UCSD-AML1 (cell line): ENCODE measurements at regions not wholly inside any gene's neighbourhood (a gene's known extent, or its start where the extent isn't known, plus 50 kb on each side); places are given as distances from the start of the nearest gene placed in this dataset.
"Not testable (repeated sequence)": the region's sequence is repeated elsewhere in the genome, so short reads cannot be mapped to it uniquely, and the experiment has no call there.

Source experiments
- DNase-seq: peaks from one replicate; lab custom pipeline; 2025; ENCODE audit not compliant: unreplicated experiment; lab: John Stamatoyannopoulos, UW

DNA sequence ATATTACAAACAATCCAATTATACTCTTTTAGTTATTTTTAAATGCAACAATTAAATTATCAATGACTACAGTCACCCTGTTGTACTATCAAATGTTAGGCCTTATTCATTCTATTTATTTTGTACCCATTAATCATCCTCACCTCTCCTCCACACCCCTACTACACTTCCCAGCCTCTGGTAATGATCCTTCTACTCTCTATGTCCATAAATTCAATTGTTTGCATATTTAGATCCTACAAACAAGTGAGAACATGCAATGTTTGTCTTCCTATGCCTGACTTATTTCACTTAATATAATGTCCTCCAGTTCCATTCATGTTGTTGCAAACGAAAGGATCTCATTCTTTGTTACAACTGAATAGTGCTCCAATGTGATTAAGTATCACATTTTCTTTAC is 1414.6 kb downstream of the SLITRK1 start:
- DNase-seq = no peak

DNA sequence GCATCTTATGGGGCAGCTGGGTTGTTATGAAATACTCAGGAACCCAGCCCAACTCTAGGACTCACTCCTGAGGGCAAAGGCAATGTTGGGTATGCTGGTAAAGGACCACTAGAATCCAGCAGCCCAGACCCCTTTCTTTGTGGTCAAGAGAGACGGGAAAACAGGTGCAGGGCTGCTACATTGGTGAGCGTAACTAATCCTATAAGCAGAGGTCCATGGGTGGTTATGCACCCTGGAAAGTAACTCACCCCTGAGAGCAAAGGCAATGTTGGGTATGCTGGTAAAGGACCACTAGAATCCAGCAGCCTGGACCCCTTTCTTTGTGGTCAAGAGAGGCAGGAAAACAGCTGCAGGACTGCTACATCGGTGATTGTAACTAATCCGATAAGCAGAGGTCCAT is 1422.7 kb downstream of the SLITRK1 start:
- DNase-seq = not testable (repeated sequence)

DNA sequence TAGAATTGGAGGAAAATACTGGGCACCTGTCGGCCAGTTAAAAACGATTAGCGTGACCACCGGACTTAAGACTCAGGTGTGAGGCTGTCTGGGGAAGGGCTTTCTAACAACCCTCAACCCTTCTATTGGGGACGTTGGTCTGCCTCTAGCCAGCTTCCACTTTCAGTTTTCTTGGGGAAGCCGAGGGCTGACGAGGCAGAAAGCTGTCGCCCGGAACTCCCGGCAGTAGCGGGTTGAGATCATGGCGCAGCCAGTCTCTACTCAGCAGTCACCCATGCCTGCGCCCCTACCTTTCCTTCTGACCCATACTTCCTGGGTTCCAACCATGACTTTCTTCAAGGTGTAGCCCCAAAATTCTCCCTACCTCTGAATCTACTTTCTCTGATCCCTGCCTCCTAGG is 1424.1 kb downstream of the SLITRK1 start:
- DNase-seq = no peak

DNA sequence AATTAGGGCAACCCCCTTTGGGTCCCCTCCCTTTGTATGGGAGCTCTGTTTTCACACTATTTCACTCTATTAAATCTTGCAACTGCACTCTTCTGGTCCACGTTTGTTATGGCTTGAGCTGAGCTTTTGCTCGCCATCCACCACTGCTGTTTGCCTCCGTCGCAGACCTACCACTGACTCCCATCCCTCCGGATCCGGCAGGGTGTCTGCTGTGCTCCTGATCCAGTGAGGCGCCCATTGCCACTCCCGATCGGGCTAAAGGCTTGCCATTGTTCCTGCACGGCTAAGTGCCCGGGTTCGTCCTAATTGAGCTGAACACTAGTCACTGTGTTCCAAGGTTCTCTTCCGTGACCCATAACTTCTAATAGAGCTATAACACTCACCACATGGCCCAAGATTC is 1424.7 kb downstream of the SLITRK1 start:
- DNase-seq = not testable (repeated sequence)

DNA sequence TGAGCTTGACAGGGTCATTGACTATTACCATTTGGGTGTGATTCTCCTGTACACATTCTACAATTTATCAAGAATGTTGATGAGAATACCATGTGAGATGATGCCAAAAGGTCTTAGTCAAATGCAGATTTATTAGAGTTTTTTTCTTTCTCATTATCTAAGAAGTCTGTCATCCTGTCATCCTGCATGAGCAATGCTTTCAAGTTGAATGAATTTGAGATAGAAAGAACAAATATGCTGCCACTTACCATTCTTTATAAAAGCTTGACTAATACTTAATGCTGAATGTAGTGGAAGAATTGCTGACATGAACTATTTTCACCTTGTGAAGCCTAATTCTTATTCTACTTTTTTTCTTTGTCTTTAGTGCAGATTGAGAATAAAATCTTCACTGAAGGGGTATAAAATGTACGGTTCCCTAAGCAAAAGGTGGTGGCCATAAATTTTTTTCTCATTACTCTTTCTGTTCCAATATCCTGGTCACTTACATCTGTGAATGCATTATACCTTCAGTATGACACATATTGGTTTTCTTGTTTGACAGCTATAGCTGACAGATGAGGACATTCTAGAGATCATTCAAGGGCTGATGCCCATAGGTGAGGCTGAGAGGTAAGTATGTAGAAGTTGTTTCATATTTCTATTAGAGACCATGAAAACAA is 1434.7 kb downstream of the SLITRK1 start:
- no peak for DNase-seq

DNA sequence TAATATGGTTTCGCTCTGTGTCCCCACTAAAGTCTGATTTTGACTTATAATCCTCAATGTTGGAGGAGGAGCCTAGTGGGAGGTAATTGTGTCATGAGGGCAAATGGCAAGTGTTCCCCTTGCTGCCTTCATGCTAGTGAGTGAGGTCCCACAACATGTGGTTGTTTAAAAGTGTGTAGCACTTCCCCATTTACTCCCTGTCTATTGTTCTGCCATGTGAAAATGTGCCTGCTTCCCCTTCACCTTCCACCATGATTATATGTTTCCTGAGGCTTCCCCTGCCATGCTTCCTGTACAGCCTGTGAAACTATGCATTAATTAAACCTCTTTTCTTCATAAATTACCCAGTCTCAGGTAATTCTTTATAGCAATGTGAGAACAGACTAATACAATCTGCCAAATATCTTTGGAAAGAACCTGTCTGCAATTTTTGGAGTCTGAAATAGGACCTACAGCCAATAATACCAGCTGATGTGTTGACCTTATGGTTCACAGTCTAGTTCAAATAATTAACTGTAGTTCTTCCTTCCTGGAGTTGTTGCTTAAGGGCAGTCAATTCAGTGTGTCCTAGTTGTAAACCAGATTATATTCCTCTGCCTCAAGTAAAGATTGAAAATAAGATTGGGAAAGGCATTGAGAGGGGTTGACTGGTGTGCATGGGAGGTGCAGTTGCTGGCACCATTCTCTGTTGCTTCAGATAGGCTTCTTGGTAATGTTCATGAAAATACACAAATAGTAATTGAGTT is 1442.9 kb downstream of the SLITRK1 start:
- no peak for DNase-seq

DNA sequence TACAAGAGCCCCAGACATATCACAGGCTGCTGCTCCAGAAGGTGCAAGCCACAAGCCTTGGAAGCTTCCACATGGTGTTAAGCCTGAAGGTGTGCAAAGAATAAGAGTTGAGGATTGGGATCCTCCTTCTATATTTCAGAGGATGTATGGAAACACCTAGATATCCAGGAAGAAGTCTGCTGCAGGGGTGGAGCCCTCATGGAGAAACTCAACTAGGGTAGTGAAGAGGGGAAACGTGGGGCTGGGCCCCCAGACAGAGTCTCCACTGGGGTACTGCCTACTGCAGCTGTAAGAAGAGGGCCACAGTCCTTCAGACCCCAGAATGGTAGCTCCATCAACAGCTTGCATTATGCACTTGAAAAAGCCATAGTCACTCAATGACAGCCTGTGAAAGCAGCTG is 1444.0 kb downstream of the SLITRK1 start:
- no peak for DNase-seq

DNA sequence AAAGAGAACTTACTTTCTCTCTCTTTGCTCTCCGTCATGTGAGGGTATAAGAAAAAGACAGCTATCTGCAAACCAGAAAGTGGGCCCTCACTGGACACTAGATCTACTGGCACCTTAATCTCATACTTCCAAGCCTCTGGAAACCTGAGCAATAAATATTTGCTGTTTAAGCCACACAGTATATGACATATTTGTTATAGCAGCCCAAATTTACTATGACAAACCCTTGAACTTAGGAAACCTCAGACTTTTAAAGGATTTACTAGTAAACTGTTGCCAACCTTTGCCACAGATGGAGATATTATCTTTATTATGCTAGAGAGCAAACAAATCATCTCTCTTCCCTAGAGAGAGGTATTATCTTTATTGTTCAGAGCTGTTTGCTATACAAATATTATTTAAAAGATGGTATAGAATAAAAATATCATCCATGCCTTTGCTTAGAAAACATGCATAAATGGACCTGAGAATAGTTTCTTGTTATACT is 1446.1 kb downstream of the SLITRK1 start:
- DNase-seq = no peak

DNA sequence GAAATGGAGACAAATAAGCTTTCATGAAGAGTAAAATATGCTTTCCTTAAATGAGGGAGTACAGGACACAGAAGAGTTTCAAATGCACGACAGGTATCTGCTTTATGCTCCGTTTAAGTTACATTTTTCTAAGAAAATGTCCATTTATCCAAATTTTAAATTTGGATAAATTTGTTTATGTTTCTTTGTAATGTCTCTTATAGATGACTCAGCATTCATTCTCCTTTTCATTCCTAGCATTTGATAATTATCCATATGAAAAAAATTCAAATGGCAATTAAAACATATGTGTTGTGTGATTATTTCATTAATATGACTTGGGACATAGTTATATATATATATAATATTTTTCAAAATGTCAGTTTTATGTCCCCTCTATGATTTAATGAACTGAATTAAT is 1449.3 kb downstream of the SLITRK1 start:
- DNase-seq = no peak

DNA sequence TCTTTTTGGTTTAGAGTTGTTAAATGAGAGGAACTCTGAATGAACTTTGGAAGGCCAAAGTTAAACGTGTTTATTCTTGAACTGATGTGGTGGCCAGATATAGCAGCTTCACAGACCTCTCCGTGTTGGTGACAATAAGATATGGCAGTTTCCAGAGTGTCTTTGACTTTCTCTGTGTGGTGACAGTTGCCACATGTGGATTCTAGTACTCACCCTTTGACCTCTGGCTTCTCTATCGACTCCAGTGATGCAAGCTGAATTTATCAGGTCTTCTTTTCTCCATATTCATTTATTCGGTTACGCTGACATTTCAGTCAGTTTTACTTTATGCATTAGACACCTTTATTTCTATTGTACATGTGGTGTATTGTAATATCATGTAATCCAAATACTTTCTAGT is 1469.5 kb downstream of the SLITRK1 start:
- no peak for DNase-seq

DNA sequence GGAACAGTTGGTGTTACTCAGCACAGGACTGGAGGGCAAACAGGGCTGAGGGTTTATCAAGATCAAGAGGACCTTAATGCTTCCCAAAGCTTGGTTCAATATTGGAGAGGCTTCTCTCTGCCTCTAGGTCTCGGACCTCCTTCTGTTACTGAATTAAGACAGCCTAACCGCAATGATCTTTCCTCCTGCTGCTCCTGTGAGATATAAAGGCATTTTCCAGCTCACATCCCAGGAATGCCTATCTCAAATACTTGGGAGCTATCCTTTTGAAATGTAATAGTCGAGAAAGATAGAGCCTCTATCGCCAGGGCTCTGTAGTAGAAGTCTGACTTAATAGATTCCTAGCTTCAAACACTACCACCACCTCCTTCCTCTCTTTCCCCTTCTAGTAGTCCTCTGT is 1475.0 kb downstream of the SLITRK1 start:
- no peak for DNase-seq

DNA sequence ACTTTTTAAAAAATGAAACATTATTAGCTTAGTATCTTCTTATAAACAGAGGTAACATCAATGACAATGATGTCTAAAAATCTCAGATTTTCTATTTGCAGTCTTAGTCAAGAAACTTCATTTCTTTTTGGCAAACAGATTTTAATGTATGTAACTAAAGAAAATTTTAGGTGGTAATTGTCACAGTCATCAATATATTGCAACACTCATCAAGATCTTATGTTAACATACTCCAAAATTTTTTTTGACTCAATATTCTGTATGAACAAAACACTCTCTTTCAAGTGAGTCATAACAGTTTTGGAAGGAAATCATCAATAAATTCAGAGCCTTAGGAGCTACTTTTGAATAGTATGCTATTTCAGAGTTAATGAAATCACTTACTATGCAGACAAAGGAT is 1507.6 kb downstream of the SLITRK1 start:
- no peak for DNase-seq

DNA sequence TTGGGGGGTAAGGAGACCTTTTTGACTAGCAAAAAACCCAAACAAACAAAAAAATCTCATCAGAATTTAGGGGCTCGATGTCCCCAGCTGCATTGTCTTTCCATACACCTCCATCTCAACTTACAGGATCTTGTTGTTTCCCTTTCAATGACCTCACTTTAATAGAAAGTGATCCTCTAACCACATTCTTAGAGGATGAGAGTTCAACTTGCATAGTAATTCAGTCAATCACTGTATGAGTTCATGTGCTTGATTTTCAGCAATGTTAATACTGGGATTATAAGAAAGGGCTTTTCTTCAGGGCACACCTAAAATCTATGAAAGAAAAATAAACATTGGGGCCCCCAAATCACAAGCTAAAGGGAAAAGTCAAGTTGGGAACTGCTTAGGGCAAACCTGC is 1512.0 kb downstream of the SLITRK1 start:
- DNase-seq = no peak

DNA sequence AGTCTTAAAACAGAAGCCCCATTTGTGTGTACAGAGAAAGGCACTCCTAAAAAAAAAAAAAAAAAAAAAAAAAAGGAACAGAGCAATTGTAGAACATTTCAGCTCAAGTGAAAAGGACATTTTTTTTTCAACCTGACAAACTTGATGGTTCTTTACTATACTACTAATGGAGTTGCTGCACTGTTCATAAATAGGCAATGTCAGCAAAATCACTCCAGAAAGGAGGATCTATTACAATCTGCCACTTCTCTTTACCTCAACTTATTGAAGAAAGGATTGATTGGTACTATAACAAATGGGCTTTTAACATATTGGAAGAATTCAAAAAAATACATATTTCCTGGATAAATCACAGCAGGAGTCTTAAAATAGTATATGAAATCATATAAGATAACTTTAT is 1517.7 kb downstream of the SLITRK1 start:
- no peak for DNase-seq

DNA sequence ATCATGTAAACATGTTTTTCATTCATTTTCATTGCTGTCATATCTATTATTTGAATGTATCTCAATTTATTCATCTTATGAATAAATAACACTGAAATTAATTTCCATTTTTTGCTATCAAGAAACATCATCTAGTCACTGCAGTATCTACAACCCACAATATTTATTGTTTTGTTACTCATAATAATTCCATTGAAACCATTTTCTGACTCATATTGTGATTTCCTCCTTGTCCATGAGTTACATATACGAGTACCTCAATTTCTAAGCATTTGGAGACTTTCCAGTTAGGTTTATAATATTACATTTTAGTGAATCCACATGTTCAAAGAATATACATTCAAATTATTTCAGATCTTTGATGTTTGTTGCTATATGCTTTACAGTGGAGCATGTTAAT is 1524.0 kb downstream of the SLITRK1 start:
- DNase-seq = no peak

DNA sequence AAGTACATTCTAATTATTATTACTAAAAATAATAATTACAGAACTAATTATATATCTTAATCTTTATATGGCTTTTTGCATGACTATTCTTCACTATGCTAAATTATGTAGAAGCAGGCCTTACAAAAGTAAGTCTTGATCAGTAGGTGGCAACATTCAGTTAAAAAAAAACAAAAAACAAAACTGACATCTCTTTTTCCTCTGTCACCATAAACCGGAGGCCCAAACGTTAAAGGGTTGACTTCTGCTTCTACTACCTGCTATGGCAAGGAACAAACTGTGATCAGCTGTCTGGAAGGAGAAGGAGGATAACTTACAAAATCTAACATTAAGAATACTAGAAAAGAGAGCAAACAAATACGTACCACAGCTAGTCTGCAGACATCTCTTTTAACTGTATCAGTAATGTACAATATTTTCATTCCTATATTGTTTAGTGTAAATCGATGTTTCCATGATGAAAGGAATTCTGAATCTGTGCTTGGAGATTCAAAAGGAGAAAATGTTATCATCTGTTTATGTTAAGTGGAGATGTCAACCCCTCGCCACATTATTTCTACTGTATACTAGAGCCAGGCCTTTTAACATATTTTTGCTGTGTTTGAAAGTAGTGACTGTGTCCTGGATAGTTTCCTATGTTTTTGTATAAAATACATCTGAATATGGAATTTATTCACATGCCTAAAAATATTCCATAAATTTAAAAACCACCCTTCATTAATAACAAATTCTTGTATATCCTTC is 1525.4 kb downstream of the SLITRK1 start:
- DNase-seq = no peak

DNA sequence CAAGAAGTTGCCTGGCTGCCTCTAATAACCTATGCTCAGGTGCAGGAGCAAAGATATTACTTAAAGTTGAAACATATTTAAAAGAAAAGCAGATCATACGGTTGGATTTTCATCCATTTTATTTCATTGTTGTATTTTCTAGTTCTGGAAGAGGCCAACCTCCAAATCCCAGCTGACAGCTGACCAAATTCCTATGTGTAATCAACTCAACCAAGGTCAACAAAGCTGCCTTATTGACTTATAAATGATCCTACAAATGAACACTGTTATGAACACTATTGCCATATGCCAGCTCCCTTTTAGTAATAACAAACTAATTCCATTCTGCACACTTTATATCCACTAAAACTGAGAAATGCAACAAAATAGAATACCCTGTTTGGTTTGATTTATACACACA is 1537.4 kb downstream of the SLITRK1 start:
- no peak for DNase-seq

DNA sequence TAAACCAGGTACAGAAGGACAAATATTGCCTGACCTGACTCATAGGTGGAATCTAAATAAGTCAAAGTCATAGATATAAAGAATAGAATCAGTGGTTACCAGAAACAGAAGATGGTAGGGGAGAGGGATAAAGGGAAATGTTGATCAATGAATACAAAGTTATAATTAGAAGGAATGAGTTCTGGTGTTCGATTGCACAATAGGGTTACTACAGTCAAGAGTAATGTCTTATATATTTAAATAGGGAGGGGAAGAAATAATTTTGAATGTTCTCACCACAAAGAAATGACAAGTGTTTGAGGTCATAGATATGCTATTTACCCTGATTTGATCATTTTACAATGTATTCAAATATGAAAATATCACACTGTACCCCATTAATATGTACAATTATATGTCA is 1541.2 kb downstream of the SLITRK1 start:
- DNase-seq = no peak

DNA sequence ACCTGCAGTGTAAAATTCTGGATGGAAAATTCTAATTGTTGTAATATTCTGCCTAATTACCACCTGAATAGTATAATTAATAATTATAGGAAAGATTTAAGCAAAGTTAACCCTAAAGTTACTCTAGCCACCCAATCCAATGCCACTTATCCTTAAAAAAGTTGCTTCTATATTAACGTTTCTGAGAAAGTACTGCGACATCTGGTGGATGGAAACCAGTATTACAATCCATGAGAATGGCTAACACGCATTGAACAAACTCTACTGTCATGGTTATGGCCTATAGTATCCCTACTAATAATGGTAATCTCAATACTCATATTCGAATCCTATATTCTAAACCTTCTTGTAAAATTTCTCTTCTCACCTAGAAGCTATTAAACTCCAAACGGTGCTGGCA is 1551.8 kb downstream of the SLITRK1 start:
- no peak for DNase-seq

DNA sequence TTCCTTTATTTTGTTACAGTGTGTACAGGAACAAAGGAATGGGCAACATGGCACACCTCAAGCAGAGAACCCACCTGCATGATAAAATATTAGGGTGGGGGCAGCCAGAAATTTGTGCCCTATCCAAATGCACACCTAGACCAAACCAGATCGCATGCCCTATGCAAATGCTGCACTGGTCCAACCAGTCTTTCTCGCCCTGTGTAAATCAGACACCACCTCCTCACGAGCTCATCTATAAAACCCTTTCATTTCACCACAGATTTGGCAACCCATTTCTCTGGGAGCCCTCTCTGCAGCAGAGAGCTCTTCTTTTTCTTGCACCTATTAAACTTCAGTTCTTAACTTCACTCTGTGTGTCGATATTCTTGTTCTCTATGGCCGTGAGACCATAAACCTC is 1559.2 kb downstream of the SLITRK1 start:
- no peak for DNase-seq

DNA sequence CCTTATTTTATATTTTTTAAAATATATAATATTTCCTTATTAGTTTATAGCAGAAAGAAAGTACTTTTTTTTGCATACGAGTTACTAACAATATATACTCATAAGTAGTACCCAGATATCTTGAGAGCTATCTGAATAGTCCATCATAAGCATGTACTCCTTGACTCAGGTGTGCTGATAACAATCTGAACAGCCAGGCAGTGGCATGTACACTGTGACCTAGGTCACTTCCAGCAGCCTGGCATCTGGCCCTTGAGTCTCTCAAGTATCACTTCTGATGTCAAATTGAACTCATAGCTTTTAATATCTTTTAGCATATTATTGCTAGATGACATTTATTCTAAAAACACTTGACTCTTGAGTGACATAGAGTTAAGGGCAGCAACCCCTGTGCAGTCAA is 1576.7 kb downstream of the SLITRK1 start:
- DNase-seq = no peak

DNA sequence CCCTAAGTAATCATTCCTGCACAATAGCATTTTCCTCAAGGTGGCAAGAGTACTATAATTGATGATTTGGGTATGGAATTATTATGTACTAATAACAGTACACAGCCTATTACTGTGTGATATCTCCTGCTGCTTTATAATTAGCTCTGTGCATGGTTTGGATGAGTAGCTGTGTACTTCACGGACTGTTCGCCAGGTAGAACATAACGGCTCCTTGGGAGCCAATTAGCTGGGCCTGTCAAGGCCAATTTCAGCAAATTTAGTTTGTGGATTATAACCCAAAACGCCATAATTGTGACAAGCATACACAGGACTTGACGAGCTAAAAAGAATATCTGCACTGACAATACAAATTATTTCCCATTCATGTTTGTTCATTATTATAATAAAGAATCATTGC is 1584.2 kb downstream of the SLITRK1 start:
- no peak for DNase-seq
